Endothelial cell of umbilical vein (primary cell): ENCODE measurements at regions not wholly inside any gene's neighbourhood (a gene's known extent, or its start where the extent isn't known, plus 50 kb on each side); places are given as distances from the start of the nearest gene placed in this dataset.

ENCODE experiments used
- CTCF ChIP-seq, 2 donors: IDR thresholded peaks; 1 replicate in 1 of 2; 2 replicates in 1 of 2; pipeline ENCODE4 v1.5.1; 2011; ENCODE audit warnings: low read length in 2 of 2, mild to moderate bottlenecking in 2 of 2, moderate library complexity in 2 of 2, control low read depth in 1 of 2, inconsistent platforms in 1 of 2, low read depth in 1 of 2; ENCODE audit not compliant: insufficient read depth in 1 of 2; ENCODE audit errors: extremely low read depth in 1 of 2
- EZH2 ChIP-seq: IDR thresholded peaks from 2 replicates; pipeline ENCODE4 v1.6.1; 2012; ENCODE audit warnings: borderline replicate concordance, low read depth, mild to moderate bottlenecking, moderate library complexity, low read length, inconsistent platforms; ENCODE audit not compliant: severe bottlenecking
- GATA2 ChIP-seq: IDR thresholded peaks from 2 replicates; pipeline ENCODE4 v1.7.0; 2011; ENCODE audit warnings: low read depth, mild to moderate bottlenecking, moderate library complexity, mixed read lengths, low read length; ENCODE audit not compliant: insufficient read length, insufficient read depth
- JUN ChIP-seq: IDR thresholded peaks from 2 replicates; pipeline ENCODE4 v1.6.1; 2011; ENCODE audit warnings: borderline replicate concordance, low read depth; ENCODE audit not compliant: insufficient read length, insufficient read depth
- MAX ChIP-seq: IDR thresholded peaks from 2 replicates; pipeline ENCODE4 v1.6.1; 2011; ENCODE audit not compliant: insufficient read depth, insufficient read length
- POLR2A ChIP-seq: IDR thresholded peaks from 2 replicates; pipeline ENCODE4 v1.6.1; 2012; ENCODE audit warnings: low read depth, mild to moderate bottlenecking, control low read depth, low read length
- POLR2AphosphoS5 ChIP-seq: IDR thresholded peaks from 2 replicates; pipeline ENCODE4 v1.6.1; 2012; ENCODE audit warnings: low read depth, mild to moderate bottlenecking, control low read depth, low read length, moderate library complexity; ENCODE audit not compliant: insufficient read depth

GRCh38 chr5:110852053-110852452 lies 113.2 kb downstream of the SLC25A46 start:
- TF ChIP-seq POLR2AphosphoS5 (no peak), CTCF (IDR thresholded peaks at IDR 0.05; ENCODE audit: extremely low read depth in 1 of 2, insufficient read depth in 1 of 2, low read depth in 1 of 2, low read length in 2 of 2) (no peak), POLR2A (no peak), EZH2 (no peak), JUN (no peak), MAX (no peak), GATA2 (no peak)
